ENCODE measurements at regions not wholly inside any gene's neighbourhood (a gene's known extent, or its start where the extent isn't known, plus 50 kb on each side); places are given as distances from the start of the nearest gene placed in this dataset.

GRCh38 chr12:24306001-24306400 is 356.5 kb upstream of the SOX5 start:
- no peaks in the 10 kb centered on the region for H3K27me3 Mint-ChIP-seq (ENCODE audit: low read depth)
- H3K27ac Mint-ChIP-seq: peak overlapping the region; percentile 66; the same call in 1 of the 2 replicates
- peaks cover 58% of the 10 kb centered on the region for H3K4me1 Mint-ChIP-seq
- H3K4me3 Mint-ChIP-seq: no peak overlapping the region
- ATAC-seq (no peak), DNase-seq (ENCODE audit: low spot score) (no peak)
- peaks cover 2% of the 10 kb centered on the region; the same call in 1 of the 2 replicates for H3K36me3 Mint-ChIP-seq
- H3K9me3 Mint-ChIP-seq: no peaks in the 10 kb centered on the region
- ChIA-PET CTCF (no interaction called here), POLR2A (no interaction called here)
- TF ChIP-seq E2F5 (CRISPR knock-in tag; IDR thresholded peaks at IDR 0.05) (no peak), ZNF396 (CRISPR knock-in tag; IDR thresholded peaks at IDR 0.05; ENCODE audit: borderline replicate concordance) (no peak), STAT6 (CRISPR knock-in tag; conservative IDR thresholded peaks at IDR 0.05; ENCODE audit: low read depth) (no peak), NFYB (CRISPR knock-in tag; conservative IDR thresholded peaks at IDR 0.05; ENCODE audit: low read depth) (no peak), CREM (CRISPR knock-in tag; IDR thresholded peaks at IDR 0.05) (no peak), PRRX2 (CRISPR knock-in tag; IDR thresholded peaks at IDR 0.05) (no peak), ZNF138 (CRISPR knock-in tag; conservative IDR thresholded peaks at IDR 0.05) (no peak), RORB (CRISPR knock-in tag; IDR thresholded peaks at IDR 0.05) (no peak), FOXK1 (CRISPR knock-in tag; IDR thresholded peaks at IDR 0.05) (no peak), ZNF317 (CRISPR knock-in tag; IDR thresholded peaks at IDR 0.05; ENCODE audit: borderline replicate concordance, low read depth) (no peak), GRHL2 (CRISPR knock-in tag; IDR thresholded peaks at IDR 0.05; ENCODE audit: insufficient replicate concordance, severe bottlenecking) (no peak), HMGXB4 (CRISPR knock-in tag; IDR thresholded peaks at IDR 0.05) (no peak), MYBL2 (CRISPR knock-in tag; IDR thresholded peaks at IDR 0.05) (no peak), NFATC4 (CRISPR knock-in tag; IDR thresholded peaks at IDR 0.05) (no peak), FOXJ3 (CRISPR knock-in tag; IDR thresholded peaks at IDR 0.05; ENCODE audit: borderline replicate concordance) (no peak), ZSCAN18 (CRISPR knock-in tag; IDR thresholded peaks at IDR 0.05) (no peak), FOXP1 (CRISPR knock-in tag; IDR thresholded peaks at IDR 0.05; ENCODE audit: borderline replicate concordance) (no peak)

- CTCF ChIA-PET: no interaction called here
- H3K27me3 Mint-ChIP-seq (ENCODE audit: low read depth): no peaks in the 10 kb centered on the region
- no peak for ATAC-seq
- TF ChIP-seq ZNF232 (CRISPR knock-in tag; IDR thresholded peaks at IDR 0.05) (no peak), SOX15 (CRISPR knock-in tag; IDR thresholded peaks at IDR 0.05) (no peak), MXD4 (CRISPR knock-in tag; IDR thresholded peaks at IDR 0.05; ENCODE audit: borderline replicate concordance) (no peak), HMGXB4 (CRISPR knock-in tag; IDR thresholded peaks at IDR 0.05) (no peak)
- no peak for DNase-seq (ENCODE audit: low spot score)
- no peak overlapping the region for H3K4me3 Mint-ChIP-seq
- H3K4me1 Mint-ChIP-seq: peaks cover 49% of the 10 kb centered on the region
- peaks cover 2% of the 10 kb centered on the region; the same call in 1 of the 2 replicates for H3K36me3 Mint-ChIP-seq
- no peaks in the 10 kb centered on the region for H3K9me3 Mint-ChIP-seq
- POLR2A ChIA-PET: no interaction called here
- no peak overlapping the region for H3K27ac Mint-ChIP-seq
These were observed 354.8 kb upstream of the SOX5 start for GRCh38 chr12:24304285-24304684.

Measured in WTC11 (cell line).